GM12878 (cell line): ENCODE measurements at regions not wholly inside any gene's neighbourhood (a gene's known extent, or its start where the extent isn't known, plus 50 kb on each side); places are given as distances from the start of the nearest gene placed in this dataset.

ENCODE experiments used
- ATF3 ChIP-seq: IDR thresholded peaks from 2 replicates; pipeline ENCODE4 v1.6.1; 2011; ENCODE audit warnings: low read depth, mild to moderate bottlenecking, low read length, moderate library complexity, borderline replicate concordance; ENCODE audit errors: extremely low read depth
- CTCF ChIP-seq, 3 experiments: IDR thresholded peaks in 2 of 3; conservative IDR thresholded peaks in 1 of 3; 2 replicates each; pipeline ENCODE4 v1.5.1; 2011; ENCODE audit warnings: low read depth in 3 of 3, low read length in 3 of 3, mild to moderate bottlenecking in 3 of 3, control low read depth in 2 of 3, moderate library complexity in 2 of 3, inconsistent platforms in 1 of 3, mixed read lengths in 1 of 3; ENCODE audit not compliant: control insufficient read depth in 2 of 3, insufficient read depth in 1 of 3; ENCODE audit errors: extremely low read depth in 1 of 3
- EZH2 ChIP-seq: IDR thresholded peaks from 2 replicates; pipeline ENCODE4 v1.6.1; 2012; ENCODE audit warnings: low read depth, mild to moderate bottlenecking, control low read depth, inconsistent platforms, low read length, borderline replicate concordance; ENCODE audit not compliant: control insufficient read depth
- RAD21 ChIP-seq: IDR thresholded peaks from 2 replicates; pipeline ENCODE4 v1.6.1; 2011; ENCODE audit warnings: mild to moderate bottlenecking, low read depth, low read length, moderate library complexity; ENCODE audit not compliant: insufficient read depth
- REST ChIP-seq: IDR thresholded peaks from 2 replicates; pipeline ENCODE4 v1.6.1; 2012; ENCODE audit warnings: mild to moderate bottlenecking, low read depth, low read length
- SP1 ChIP-seq: IDR thresholded peaks from one replicate; pipeline ENCODE4 v1.6.1; 2011; ENCODE audit warnings: low read depth, low read length

GRCh38 chr2:185044323-185044874 is 446.1 kb downstream of the ZNF804A start:
- TF ChIP-seq RAD21 (no peak), REST (no peak), EZH2 (no peak), ATF3 (no peak), SP1 (no peak), CTCF (IDR thresholded peaks at IDR 0.05 in 2 of 3, conservative IDR thresholded peaks at IDR 0.05 in 1 of 3; ENCODE audit: control insufficient read depth in 2 of 3, extremely low read depth in 1 of 3, insufficient read depth in 1 of 3, low read depth in 3 of 3, low read length in 3 of 3) (no peak)
